ENCODE measurements at regions not wholly inside any gene's neighbourhood (a gene's known extent, or its start where the extent isn't known, plus 50 kb on each side); places are given as distances from the start of the nearest gene placed in this dataset.

- H3K9me3 ChIP-seq (ENCODE audit: control insufficient read depth, insufficient read depth, low read length), result no peaks in the 10 kb centered on the region
- H3K4me1 ChIP-seq (ENCODE audit: control insufficient read depth, insufficient read depth, low read length), result no peaks in the 10 kb centered on the region
- H3K27me3 ChIP-seq (ENCODE audit: control insufficient read depth, insufficient read depth, low read length), result no peaks in the 10 kb centered on the region
- no peaks in the 10 kb centered on the region for H3K36me3 ChIP-seq (ENCODE audit: control insufficient read depth, insufficient read depth, low read length)
- no peak overlapping the region for H3K4me3 ChIP-seq (ENCODE audit: low read depth, low read length)
- peak in 2 of 6 donors; percentile 9 to 67 for DNase-seq (ENCODE audit: low read depth in 4 of 6, low spot score in 6 of 6)
- WGBS (ENCODE audit: insufficient coverage), result 37% methylated on average over 5 of the region's 7 CpGs
- no peak overlapping the region for H3K27ac ChIP-seq (ENCODE audit: low read depth, low read length)
Observed at GRCh38 chr2:57959390-57959789, 87.2 kb upstream of the VRK2 start.

DNA sequence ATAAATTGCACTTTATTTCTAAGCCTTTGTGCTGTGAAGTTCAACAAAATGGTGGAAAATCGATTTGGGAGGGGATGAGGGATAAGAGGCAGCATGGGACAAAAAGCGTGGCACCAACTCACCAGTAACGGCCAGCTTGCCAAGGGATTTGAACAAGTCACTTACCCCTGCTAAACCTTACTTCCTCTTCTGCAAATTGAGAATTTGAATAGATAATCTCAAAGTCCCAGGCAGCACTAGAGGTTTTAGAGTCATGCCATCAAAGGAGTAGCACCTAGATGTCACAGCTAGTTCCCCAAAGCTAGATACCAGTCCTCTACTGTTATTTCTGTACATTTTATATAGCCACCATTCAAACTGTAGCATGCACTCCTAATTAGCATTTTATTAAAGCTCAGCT is 83.7 kb upstream of the VRK2 start:
- DNase-seq (ENCODE audit: low read depth in 4 of 6, low spot score in 6 of 6), result no peak
- no peaks in the 10 kb centered on the region for H3K9me3 ChIP-seq (ENCODE audit: control insufficient read depth, insufficient read depth, low read length)
- no peaks in the 10 kb centered on the region for H3K27me3 ChIP-seq (ENCODE audit: control insufficient read depth, insufficient read depth, low read length)
- no peaks in the 10 kb centered on the region for H3K4me1 ChIP-seq (ENCODE audit: control insufficient read depth, insufficient read depth, low read length)
- H3K36me3 ChIP-seq (ENCODE audit: control insufficient read depth, insufficient read depth, low read length), result no peaks in the 10 kb centered on the region
- no peak overlapping the region for H3K27ac ChIP-seq (ENCODE audit: low read depth, low read length)
- no peak overlapping the region for H3K4me3 ChIP-seq (ENCODE audit: low read depth, low read length)
- no CpG with 5 or more reads among the region's 3 CpGs for WGBS (ENCODE audit: insufficient coverage)

- WGBS (ENCODE audit: insufficient coverage), result no CpG with 5 or more reads among the region's 1 CpG
- DNase-seq (ENCODE audit: low read depth in 4 of 6, low spot score in 6 of 6), result no peak
- H3K27ac ChIP-seq (ENCODE audit: low read depth, low read length), result no peak overlapping the region
- no peaks in the 10 kb centered on the region for H3K36me3 ChIP-seq (ENCODE audit: control insufficient read depth, insufficient read depth, low read length)
- H3K27me3 ChIP-seq (ENCODE audit: control insufficient read depth, insufficient read depth, low read length), result no peaks in the 10 kb centered on the region
- no peak overlapping the region for H3K4me3 ChIP-seq (ENCODE audit: low read depth, low read length)
- H3K4me1 ChIP-seq (ENCODE audit: control insufficient read depth, insufficient read depth, low read length), result no peaks in the 10 kb centered on the region
- no peaks in the 10 kb centered on the region for H3K9me3 ChIP-seq (ENCODE audit: control insufficient read depth, insufficient read depth, low read length)
Observed at GRCh38 chr2:57965219-57965618, 81.4 kb upstream of the VRK2 start.

DNA sequence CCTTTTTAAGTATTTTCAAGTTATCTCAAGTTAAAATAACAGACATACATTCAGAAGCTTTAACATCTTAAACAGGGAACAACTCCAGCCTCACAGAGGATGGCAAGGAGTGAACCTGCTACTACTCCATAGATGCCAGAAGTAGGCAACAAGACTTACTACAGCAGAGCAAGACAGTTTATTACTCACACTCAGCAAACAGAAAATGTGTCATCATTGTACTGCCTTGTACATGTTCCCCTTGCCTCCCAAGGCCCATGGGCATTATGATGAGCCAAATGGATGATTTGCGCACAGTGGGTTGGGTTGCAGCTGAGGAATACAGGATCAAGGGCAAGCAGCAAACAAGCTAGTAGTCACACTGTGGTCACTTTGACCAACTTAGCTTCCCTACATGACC is 80.6 kb upstream of the VRK2 start:
- Histone ChIP-seq H3K4me3 (ENCODE audit: low read depth, low read length) (no peak overlapping the region), H3K36me3 (ENCODE audit: control insufficient read depth, insufficient read depth, low read length) (no peaks in the 10 kb centered on the region), H3K27ac (ENCODE audit: low read depth, low read length) (no peak overlapping the region), H3K27me3 (ENCODE audit: control insufficient read depth, insufficient read depth, low read length) (no peaks in the 10 kb centered on the region), H3K4me1 (ENCODE audit: control insufficient read depth, insufficient read depth, low read length) (no peaks in the 10 kb centered on the region), H3K9me3 (ENCODE audit: control insufficient read depth, insufficient read depth, low read length) (no peaks in the 10 kb centered on the region)
- no peak for DNase-seq (ENCODE audit: low read depth in 4 of 6, low spot score in 6 of 6)
- WGBS (ENCODE audit: insufficient coverage), result 100% methylated on average over 1 of the region's 1 CpG

GRCh38 chr2:57973621-57974186 is 72.9 kb upstream of the VRK2 start:
- no CpG with 5 or more reads among the region's 2 CpGs for WGBS (ENCODE audit: insufficient coverage)

GRCh38 chr2:57979158-57979557 is 67.4 kb upstream of the VRK2 start:
- Histone ChIP-seq H3K9me3 (ENCODE audit: control insufficient read depth, insufficient read depth, low read length) (no peaks in the 10 kb centered on the region), H3K27ac (ENCODE audit: low read depth, low read length) (no peak overlapping the region), H3K27me3 (ENCODE audit: control insufficient read depth, insufficient read depth, low read length) (no peaks in the 10 kb centered on the region), H3K4me1 (ENCODE audit: control insufficient read depth, insufficient read depth, low read length) (no peaks in the 10 kb centered on the region), H3K36me3 (ENCODE audit: control insufficient read depth, insufficient read depth, low read length) (no peaks in the 10 kb centered on the region), H3K4me3 (ENCODE audit: low read depth, low read length) (no peak overlapping the region)
- DNase-seq (ENCODE audit: low read depth in 4 of 6, low spot score in 6 of 6), result no peak
- WGBS (ENCODE audit: insufficient coverage), result no CpG with 5 or more reads among the region's 4 CpGs

More at GRCh38 chr2:57973621-57974186, 72.9 kb upstream of the VRK2 start:
- Histone ChIP-seq H3K27ac (ENCODE audit: low read depth, low read length) (no peak overlapping the region), H3K36me3 (ENCODE audit: control insufficient read depth, insufficient read depth, low read length) (no peaks in the 10 kb centered on the region), H3K4me1 (ENCODE audit: control insufficient read depth, insufficient read depth, low read length) (no peaks in the 10 kb centered on the region), H3K4me3 (ENCODE audit: low read depth, low read length) (no peak overlapping the region), H3K9me3 (ENCODE audit: control insufficient read depth, insufficient read depth, low read length) (no peaks in the 10 kb centered on the region), H3K27me3 (ENCODE audit: control insufficient read depth, insufficient read depth, low read length) (no peaks in the 10 kb centered on the region)
- DNase-seq (ENCODE audit: low read depth in 4 of 6, low spot score in 6 of 6), result no peak

- WGBS (ENCODE audit: insufficient coverage), result no CpG with 5 or more reads among the region's 1 CpG
Observed at GRCh38 chr2:57981083-57981768, 65.4 kb upstream of the VRK2 start.

GRCh38 chr2:57987835-57988573 is 58.6 kb upstream of the VRK2 start:
- no peaks in the 10 kb centered on the region for H3K4me1 ChIP-seq (ENCODE audit: control insufficient read depth, insufficient read depth, low read length)
- no peaks in the 10 kb centered on the region for H3K27me3 ChIP-seq (ENCODE audit: control insufficient read depth, insufficient read depth, low read length)
- no peak overlapping the region for H3K4me3 ChIP-seq (ENCODE audit: low read depth, low read length)
- no peak for DNase-seq (ENCODE audit: low read depth in 4 of 6, low spot score in 6 of 6)
- no peaks in the 10 kb centered on the region for H3K9me3 ChIP-seq (ENCODE audit: control insufficient read depth, insufficient read depth, low read length)
- no peaks in the 10 kb centered on the region for H3K36me3 ChIP-seq (ENCODE audit: control insufficient read depth, insufficient read depth, low read length)
- no peak overlapping the region for H3K27ac ChIP-seq (ENCODE audit: low read depth, low read length)

More at GRCh38 chr2:57981083-57981768, 65.4 kb upstream of the VRK2 start:
- H3K27me3 ChIP-seq (ENCODE audit: control insufficient read depth, insufficient read depth, low read length), result no peaks in the 10 kb centered on the region
- DNase-seq (ENCODE audit: low read depth in 4 of 6, low spot score in 6 of 6), result peak in 1 of 6 donors; percentile 24
- H3K27ac ChIP-seq (ENCODE audit: low read depth, low read length), result no peak overlapping the region
- no peaks in the 10 kb centered on the region for H3K4me1 ChIP-seq (ENCODE audit: control insufficient read depth, insufficient read depth, low read length)
- no peaks in the 10 kb centered on the region for H3K36me3 ChIP-seq (ENCODE audit: control insufficient read depth, insufficient read depth, low read length)
- H3K9me3 ChIP-seq (ENCODE audit: control insufficient read depth, insufficient read depth, low read length), result no peaks in the 10 kb centered on the region
- no peak overlapping the region for H3K4me3 ChIP-seq (ENCODE audit: low read depth, low read length)

GRCh38 chr2:57990118-57990725 is 56.4 kb upstream of the VRK2 start:
- H3K4me1 ChIP-seq (ENCODE audit: control insufficient read depth, insufficient read depth, low read length), result no peaks in the 10 kb centered on the region
- no peaks in the 10 kb centered on the region for H3K9me3 ChIP-seq (ENCODE audit: control insufficient read depth, insufficient read depth, low read length)
- no peaks in the 10 kb centered on the region for H3K27me3 ChIP-seq (ENCODE audit: control insufficient read depth, insufficient read depth, low read length)
- H3K36me3 ChIP-seq (ENCODE audit: control insufficient read depth, insufficient read depth, low read length), result no peaks in the 10 kb centered on the region
- 80% methylated on average over 2 of the region's 2 CpGs for WGBS (ENCODE audit: insufficient coverage)
- no peak overlapping the region for H3K27ac ChIP-seq (ENCODE audit: low read depth, low read length)
- no peak for DNase-seq (ENCODE audit: low read depth in 4 of 6, low spot score in 6 of 6)
- H3K4me3 ChIP-seq (ENCODE audit: low read depth, low read length), result no peak overlapping the region

Data from spinal cord (tissue), 9 donors.